ENCODE measurements at regions not wholly inside any gene's neighbourhood (a gene's known extent, or its start where the extent isn't known, plus 50 kb on each side); places are given as distances from the start of the nearest gene placed in this dataset.

DNA sequence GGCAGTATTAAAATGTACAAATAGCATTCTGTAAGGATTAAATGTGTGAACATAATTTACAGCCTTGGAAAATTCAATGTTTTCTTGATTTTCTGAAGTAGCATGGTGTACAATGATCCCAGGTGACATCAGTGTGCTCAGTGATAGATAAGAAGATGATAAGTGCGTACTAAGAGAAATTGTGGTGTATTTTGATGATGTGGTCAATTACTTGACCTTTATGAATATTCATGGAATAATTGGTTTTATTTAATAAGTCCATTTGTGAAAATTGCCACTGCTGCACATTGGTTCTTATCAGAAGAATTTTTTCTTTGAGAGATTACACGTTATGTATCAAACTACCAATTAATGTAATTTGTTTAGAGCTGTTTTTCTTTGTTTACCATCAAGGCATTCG is 128.8 kb downstream of the FOXG1 start:
- no peak for TF ChIP-seq BDP1 (IDR thresholded peaks at IDR 0.05; ENCODE audit: insufficient read depth, insufficient read length)
- TF ChIP-seq TEAD4 (IDR thresholded peaks at IDR 0.05; ENCODE audit: low read length): no peak
- no peak for TF ChIP-seq TEAD4 (CRISPR knock-in tag; IDR thresholded peaks at IDR 0.05; ENCODE audit: borderline replicate concordance)
- no peak for TF ChIP-seq NELFE (IDR thresholded peaks at IDR 0.05; ENCODE audit: insufficient read depth, insufficient read length)
- TF ChIP-seq GTF2E2 (tag; IDR thresholded peaks at IDR 0.05): no peak
- TF ChIP-seq, protein P1, sequence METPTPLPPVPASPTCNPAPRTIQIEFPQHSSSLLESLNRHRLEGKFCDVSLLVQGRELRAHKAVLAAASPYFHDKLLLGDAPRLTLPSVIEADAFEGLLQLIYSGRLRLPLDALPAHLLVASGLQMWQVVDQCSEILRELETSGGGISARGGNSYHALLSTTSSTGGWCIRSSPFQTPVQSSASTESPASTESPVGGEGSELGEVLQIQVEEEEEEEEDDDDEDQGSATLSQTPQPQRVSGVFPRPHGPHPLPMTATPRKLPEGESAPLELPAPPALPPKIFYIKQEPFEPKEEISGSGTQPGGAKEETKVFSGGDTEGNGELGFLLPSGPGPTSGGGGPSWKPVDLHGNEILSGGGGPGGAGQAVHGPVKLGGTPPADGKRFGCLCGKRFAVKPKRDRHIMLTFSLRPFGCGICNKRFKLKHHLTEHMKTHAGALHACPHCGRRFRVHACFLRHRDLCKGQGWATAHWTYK (CRISPR knock-in tag; IDR thresholded peaks at IDR 0.05): no peak
- no peak for TF ChIP-seq DPF2 (IDR thresholded peaks at IDR 0.05)
- TF ChIP-seq TEAD2 (tag; IDR thresholded peaks at IDR 0.05): no peak
- TF ChIP-seq NFE2 (IDR thresholded peaks at IDR 0.05; ENCODE audit: low read depth): no peak
- TF ChIP-seq PYGO2 (tag; IDR thresholded peaks at IDR 0.05): no peak
- TF ChIP-seq ZNF511 (CRISPR knock-in tag; IDR thresholded peaks at IDR 0.05): no peak
- no peak for DNase-seq (ENCODE audit: extremely low read depth in 1 of 4, low spot score in 3 of 4)
- no peak overlapping the region for H3K4me3 ChIP-seq
- no peak for ATAC-seq
- in situ Hi-C loops (cut with MboI): no loop called here
- FAIRE-seq: no peak
- H3K36me3 ChIP-seq (ENCODE audit: control insufficient read depth, insufficient read depth, low read length): no peaks in the 10 kb centered on the region
- H3K79me2 ChIP-seq (ENCODE audit: control insufficient read depth, insufficient read depth, low read length): no peaks in the 10 kb centered on the region; the same call in 2 of the 3 replicates
- H3K27ac ChIP-seq (ENCODE audit: extremely low read depth, low read depth, low read length): no peak overlapping the region
- H3K9ac ChIP-seq (ENCODE audit: insufficient read depth in 1 of 2, low read depth in 2 of 2, low read length in 2 of 2): no peak overlapping the region
- no peaks in the 10 kb centered on the region for H3K27me3 ChIP-seq (ENCODE audit: control insufficient read depth in 2 of 2, insufficient read depth in 2 of 2, low read length in 2 of 2)
- BruUV-seq (replicated peaks): no TSS peak
- ChIA-PET CTCF (ENCODE audit: low intra/inter-chr PET ratio) (no interaction called here), POLR2A (no interaction called here)
- H4K20me1 ChIP-seq (replicated peaks; ENCODE audit: control insufficient read depth, insufficient read depth, low read length): no peaks in the 10 kb centered on the region
- H3K4me1 ChIP-seq (replicated peaks in 1 of 2; ENCODE audit: control insufficient read depth in 2 of 2, insufficient read depth in 2 of 2, low read length in 2 of 2): no peaks in the 10 kb centered on the region
- no peak overlapping the region for H2AFZ ChIP-seq (ENCODE audit: low read depth, low read length)
- H3K9me3 ChIP-seq (replicated peaks; ENCODE audit: control insufficient read depth, insufficient read depth, low read depth, low read length): no peaks in the 10 kb centered on the region
- no peaks in the 10 kb centered on the region for H3K9me1 ChIP-seq (ENCODE audit: control insufficient read depth, insufficient read depth, low read length)
- intact Hi-C loops (cut with micrococcal nuclease): no loop called here
- WGBS (ENCODE audit: insufficient coverage, low coverage, missing lambda C conversion rate): 66% methylated on average over 3 of the region's 3 CpGs
- H3K4me2 ChIP-seq (ENCODE audit: insufficient read depth, low read length): no peak overlapping the region
